ENCODE measurements at regions not wholly inside any gene's neighbourhood (a gene's known extent, or its start where the extent isn't known, plus 50 kb on each side); places are given as distances from the start of the nearest gene placed in this dataset.

- ChIA-PET POLR2A (no interaction called here), CTCF (no interaction called here)
- BruUV-seq (replicated peaks) = no TSS peak
- H3K9me1 ChIP-seq (replicated peaks; ENCODE audit: control insufficient read depth, extremely low read depth, insufficient read depth, low read length) = no peaks in the 10 kb centered on the region
- no peak overlapping the region for H3K4me3 ChIP-seq (replicated peaks in 1 of 3; ENCODE audit: insufficient read depth in 1 of 3, low read depth in 1 of 3, low read length in 3 of 3)
- H3K9ac ChIP-seq (replicated peaks; ENCODE audit: extremely low read depth, insufficient read depth, low read length) = no peak overlapping the region
- H3K79me2 ChIP-seq (ENCODE audit: control insufficient read depth, insufficient read depth, low read length) = no peaks in the 10 kb centered on the region
- no peak overlapping the region for H3K4me2 ChIP-seq (ENCODE audit: insufficient read depth, low read length)
- dilution Hi-C loops (cut with MboI; ENCODE audit: extremely low pct_ligation_motif_present, low sequenced_read_pairs) (no loop called here), intact Hi-C loops (cut with micrococcal nuclease) (no loop called here)
- H3K36me3 ChIP-seq (ENCODE audit: control insufficient read depth in 2 of 2, extremely low read depth in 1 of 2, insufficient read depth in 2 of 2, low read length in 2 of 2) = no peaks in the 10 kb centered on the region
- no peak overlapping the region for H3K27ac ChIP-seq (ENCODE audit: insufficient read depth, low read depth, low read length)
- no peak for DNase-seq (ENCODE audit: low read depth, low spot score)
- H4K20me1 ChIP-seq (replicated peaks; ENCODE audit: control insufficient read depth, extremely low read depth, insufficient read depth, low read length) = no peaks in the 10 kb centered on the region
- no peak for FAIRE-seq
- H3K27me3 ChIP-seq (ENCODE audit: control insufficient read depth in 2 of 2, insufficient read depth in 2 of 2, low read length in 2 of 2) = peaks cover 0 to 2% of the 10 kb centered on the region in 2 experiments
- no peaks in the 10 kb centered on the region for H3K9me3 ChIP-seq (replicated peaks; ENCODE audit: control insufficient read depth, insufficient read depth, low read length)
- no peaks in the 10 kb centered on the region for H3K4me1 ChIP-seq (ENCODE audit: control insufficient read depth, extremely low read depth, insufficient read depth, low read length)
- TF ChIP-seq MAX (IDR thresholded peaks at IDR 0.05; ENCODE audit: insufficient read depth, insufficient read length) (no peak), CTCF (IDR thresholded peaks at IDR 0.05; ENCODE audit: extremely low read depth in 1 of 2, insufficient read depth in 1 of 2, low read depth in 1 of 2, low read length in 2 of 2) (no peak), FOS (IDR thresholded peaks at IDR 0.05; ENCODE audit: borderline replicate concordance, insufficient read depth, low read length) (no peak), MYC (IDR thresholded peaks at IDR 0.05; ENCODE audit: low read depth, low read length) (no peak), POLR2A (IDR thresholded peaks at IDR 0.05; ENCODE audit: low read depth, low read length) (no peak)
- H2AFZ ChIP-seq (ENCODE audit: low read depth, low read length) = no peak overlapping the region
These were observed 670.0 kb downstream of the DHX35 start for GRCh38 chr20:39632176-39632575.

- Histone ChIP-seq H3K9me1 (replicated peaks; ENCODE audit: control insufficient read depth, extremely low read depth, insufficient read depth, low read length) (no peaks in the 10 kb centered on the region), H3K9me3 (replicated peaks; ENCODE audit: control insufficient read depth, insufficient read depth, low read length) (no peaks in the 10 kb centered on the region), H3K36me3 (ENCODE audit: control insufficient read depth in 2 of 2, extremely low read depth in 1 of 2, insufficient read depth in 2 of 2, low read length in 2 of 2) (no peaks in the 10 kb centered on the region), H4K20me1 (replicated peaks; ENCODE audit: control insufficient read depth, extremely low read depth, insufficient read depth, low read length) (no peaks in the 10 kb centered on the region), H3K4me2 (ENCODE audit: insufficient read depth, low read length) (no peak overlapping the region), H3K9ac (replicated peaks; ENCODE audit: extremely low read depth, insufficient read depth, low read length) (no peak overlapping the region), H2AFZ (ENCODE audit: low read depth, low read length) (peak overlapping the region; percentile 57), H3K27ac (ENCODE audit: insufficient read depth, low read depth, low read length) (no peak overlapping the region), H3K27me3 (ENCODE audit: control insufficient read depth in 2 of 2, insufficient read depth in 2 of 2, low read length in 2 of 2) (peaks cover 0 to 2% of the 10 kb centered on the region in 2 experiments), H3K79me2 (ENCODE audit: control insufficient read depth, insufficient read depth, low read length) (no peaks in the 10 kb centered on the region), H3K4me1 (ENCODE audit: control insufficient read depth, extremely low read depth, insufficient read depth, low read length) (no peaks in the 10 kb centered on the region), H3K4me3 (replicated peaks in 1 of 3; ENCODE audit: insufficient read depth in 1 of 3, low read depth in 1 of 3, low read length in 3 of 3) (no peak overlapping the region)
- TF ChIP-seq MYC (IDR thresholded peaks at IDR 0.05; ENCODE audit: low read depth, low read length) (no peak), CTCF (IDR thresholded peaks at IDR 0.05; ENCODE audit: extremely low read depth in 1 of 2, insufficient read depth in 1 of 2, low read depth in 1 of 2, low read length in 2 of 2) (no peak), FOS (IDR thresholded peaks at IDR 0.05; ENCODE audit: borderline replicate concordance, insufficient read depth, low read length) (no peak), MAX (IDR thresholded peaks at IDR 0.05; ENCODE audit: insufficient read depth, insufficient read length) (no peak), GATA2 (IDR thresholded peaks at IDR 0.05; ENCODE audit: insufficient read depth, insufficient read length, low read depth, low read length) (no peak), POLR2A (IDR thresholded peaks at IDR 0.05; ENCODE audit: low read depth, low read length) (no peak), POLR2AphosphoS5 (IDR thresholded peaks at IDR 0.05; ENCODE audit: insufficient read depth, low read depth, low read length) (no peak), JUN (IDR thresholded peaks at IDR 0.05; ENCODE audit: borderline replicate concordance, insufficient read depth, insufficient read length, low read depth) (no peak), EZH2 (IDR thresholded peaks at IDR 0.05; ENCODE audit: borderline replicate concordance, low read depth, low read length, severe bottlenecking) (no peak)
- no peak for DNase-seq (ENCODE audit: low read depth, low spot score)
- dilution Hi-C loops (cut with MboI; ENCODE audit: extremely low pct_ligation_motif_present, low sequenced_read_pairs) (no loop called here), intact Hi-C loops (cut with micrococcal nuclease) (no loop called here)
- FAIRE-seq = peak; percentile 37
- POLR2A ChIA-PET = no interaction called here
- CTCF ChIA-PET = no interaction called here
- no TSS peak for BruUV-seq (replicated peaks)
These were observed 669.4 kb downstream of the DHX35 start for GRCh38 chr20:39631557-39631956.
